SK-N-MC (cell line): ENCODE measurements at regions not wholly inside any gene's neighbourhood (a gene's known extent, or its start where the extent isn't known, plus 50 kb on each side); places are given as distances from the start of the nearest gene placed in this dataset.

ENCODE experiments used
- EZH2 ChIP-seq: fragments of 200-600 bp; sonication (generic); IDR thresholded peaks from one replicate; pipeline ENCODE4 v1.6.1; 2017; ENCODE audit warnings: antibody characterized with exemption
- POLR2AphosphoS5 ChIP-seq: IDR thresholded peaks from 2 replicates; pipeline ENCODE4 v1.6.1; 2012; ENCODE audit warnings: mild to moderate bottlenecking, low read depth, low read length, borderline replicate concordance

DNA sequence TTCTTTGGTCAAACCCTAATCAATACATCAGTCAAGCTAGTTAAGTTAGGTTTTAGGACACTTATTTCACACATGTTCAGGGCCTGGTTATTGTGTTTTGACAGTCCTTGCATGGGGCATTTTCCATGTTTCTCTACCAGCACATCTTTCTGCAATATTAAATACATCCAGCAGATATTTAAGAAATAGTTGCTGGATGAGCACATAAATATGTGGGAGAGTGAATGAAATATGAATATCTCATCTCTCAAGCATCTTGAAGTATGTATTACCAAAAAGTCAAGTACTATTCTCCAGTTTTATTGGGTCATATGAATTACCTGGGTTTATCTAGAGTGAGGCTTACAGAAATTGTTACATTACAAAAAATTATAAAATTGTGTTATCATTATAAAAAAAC is 621.9 kb upstream of the GJE1 start:
- TF ChIP-seq EZH2 (no peak), POLR2AphosphoS5 (no peak)
